DMS53 (cell line): ENCODE measurements at regions not wholly inside any gene's neighbourhood (a gene's known extent, or its start where the extent isn't known, plus 50 kb on each side); places are given as distances from the start of the nearest gene placed in this dataset.

Source experiments
- DNase-seq: peaks from one replicate; lab custom pipeline; 2025; lab: John Stamatoyannopoulos, UW

DNA sequence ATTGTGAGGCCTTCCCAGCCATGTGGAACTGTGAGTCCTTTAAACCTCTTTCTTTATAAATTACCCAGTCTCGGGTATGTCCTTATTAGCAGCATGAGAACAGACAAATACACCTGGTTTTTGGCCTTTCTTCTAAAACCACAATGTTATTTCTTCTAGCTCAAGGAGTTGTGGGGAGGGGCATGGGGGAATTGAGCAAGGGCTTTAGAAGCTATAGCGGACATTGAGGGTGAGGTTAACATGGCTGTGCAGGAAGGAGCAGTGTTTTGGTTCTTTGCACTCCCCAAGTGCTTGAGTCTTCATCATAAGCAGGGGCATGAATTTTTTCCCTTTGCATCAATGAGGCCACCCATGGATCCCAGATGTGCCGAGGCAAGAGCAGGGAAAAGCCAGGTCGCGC lies 86.8 kb downstream of the SPRING1 start:
- no peak for DNase-seq

- DNase-seq, result no peak
Measured at GRCh38 chr12:116650585-116651087, 87.2 kb downstream of the SPRING1 start.

- no peak for DNase-seq
Measured at GRCh38 chr12:116650062-116650461, 87.8 kb downstream of the SPRING1 start.

- no peak for DNase-seq
Measured at GRCh38 chr12:116647813-116648212, 88.6 kb downstream of the MAP1LC3B2 start.

DNA sequence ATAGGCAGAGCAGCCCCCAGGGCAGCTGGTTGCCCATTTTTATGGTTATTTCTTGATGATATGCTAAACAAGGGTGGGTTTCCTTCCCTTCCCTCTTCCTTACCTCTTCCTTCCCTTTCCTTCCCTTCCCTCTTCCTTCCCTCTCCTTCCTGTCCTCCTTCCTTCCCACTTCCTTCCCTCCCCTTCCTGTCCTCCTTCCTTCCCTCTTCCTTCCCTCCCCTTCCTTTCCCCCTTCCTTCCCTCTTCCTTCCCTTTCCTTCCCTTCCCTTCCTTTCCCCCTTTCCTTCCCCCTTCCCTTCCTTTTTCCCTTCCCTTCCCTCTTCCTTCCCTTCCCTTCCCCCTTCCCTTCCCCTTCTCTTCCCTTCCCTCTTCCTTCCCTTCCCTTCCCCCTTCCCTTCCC lies 87.7 kb downstream of the MAP1LC3B2 start:
- no peak for DNase-seq

- DNase-seq, result no peak
Measured at GRCh38 chr12:116644806-116645205, 85.6 kb downstream of the MAP1LC3B2 start.

GRCh38 chr12:116642683-116643082 lies 83.5 kb downstream of the MAP1LC3B2 start:
- peak; percentile 51 for DNase-seq

GRCh38 chr12:116642106-116642505 lies 82.9 kb downstream of the MAP1LC3B2 start:
- no peak for DNase-seq

DNA sequence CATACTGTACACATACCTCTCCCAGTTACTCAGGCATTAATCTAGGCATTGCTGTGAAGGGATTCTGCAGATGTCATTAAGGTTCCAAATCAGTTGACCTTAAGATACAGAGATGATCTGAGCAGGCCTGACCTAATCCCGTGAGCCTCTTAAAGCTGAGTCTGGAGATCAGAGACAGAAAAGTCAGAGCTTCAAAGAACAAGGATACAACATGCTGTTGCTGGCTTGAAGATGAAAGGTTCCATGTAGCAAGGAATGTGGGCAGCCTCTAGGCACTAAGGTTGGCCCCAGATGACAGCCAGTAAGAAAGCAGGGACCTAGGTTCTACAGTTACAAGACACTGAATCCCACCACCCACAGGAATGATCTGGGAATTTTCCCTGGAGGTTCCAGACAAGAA lies 81.1 kb downstream of the MAP1LC3B2 start:
- no peak for DNase-seq

GRCh38 chr12:116639765-116640164 lies 80.6 kb downstream of the MAP1LC3B2 start:
- DNase-seq, result no peak

DNA sequence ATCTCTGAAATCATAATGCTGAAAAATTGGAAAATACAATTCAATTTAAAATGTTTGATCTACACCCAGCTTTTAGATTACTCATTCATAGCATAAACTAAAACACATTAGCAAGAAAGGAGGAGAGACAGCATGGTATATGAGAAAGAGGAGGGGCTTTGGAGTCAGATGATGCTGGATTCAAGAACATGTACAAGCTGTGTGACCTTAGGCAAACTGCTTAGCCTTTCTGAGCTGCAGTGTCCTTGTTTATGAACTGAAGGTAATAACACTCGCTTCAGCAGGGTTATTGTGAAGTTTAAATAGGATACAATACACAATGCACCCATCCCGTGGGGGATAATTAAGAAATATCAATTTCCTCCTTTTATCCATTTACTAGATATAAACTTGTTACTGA lies 79.2 kb downstream of the MAP1LC3B2 start:
- no peak for DNase-seq

DNA sequence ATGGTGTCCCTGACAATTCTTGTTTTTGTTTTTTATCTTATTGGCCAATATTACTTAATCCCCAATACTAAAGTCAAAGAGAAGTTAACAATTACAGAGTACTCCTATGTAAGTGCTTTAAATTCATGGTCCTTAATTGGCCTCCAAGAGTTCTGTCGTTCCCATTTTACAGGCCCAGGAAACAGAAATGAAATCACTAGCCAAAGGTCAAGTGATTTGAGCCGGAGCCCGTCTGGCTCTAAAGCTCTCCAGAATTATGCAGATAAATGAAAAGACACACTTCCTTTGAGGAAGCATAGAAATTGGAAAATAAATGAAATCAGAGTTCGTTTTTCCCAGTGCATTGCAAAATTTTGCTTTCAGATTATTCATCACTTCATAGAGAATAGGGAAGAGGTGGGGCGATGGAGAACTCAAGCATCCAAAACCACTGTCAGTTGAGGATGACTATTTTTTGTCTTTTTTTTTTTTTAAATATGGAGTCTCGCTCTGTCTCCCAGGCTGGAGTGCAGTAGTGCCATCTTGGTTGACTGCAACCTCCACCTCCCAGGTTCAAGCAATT lies 78.5 kb downstream of the MAP1LC3B2 start:
- peak; percentile 82 for DNase-seq

DNA sequence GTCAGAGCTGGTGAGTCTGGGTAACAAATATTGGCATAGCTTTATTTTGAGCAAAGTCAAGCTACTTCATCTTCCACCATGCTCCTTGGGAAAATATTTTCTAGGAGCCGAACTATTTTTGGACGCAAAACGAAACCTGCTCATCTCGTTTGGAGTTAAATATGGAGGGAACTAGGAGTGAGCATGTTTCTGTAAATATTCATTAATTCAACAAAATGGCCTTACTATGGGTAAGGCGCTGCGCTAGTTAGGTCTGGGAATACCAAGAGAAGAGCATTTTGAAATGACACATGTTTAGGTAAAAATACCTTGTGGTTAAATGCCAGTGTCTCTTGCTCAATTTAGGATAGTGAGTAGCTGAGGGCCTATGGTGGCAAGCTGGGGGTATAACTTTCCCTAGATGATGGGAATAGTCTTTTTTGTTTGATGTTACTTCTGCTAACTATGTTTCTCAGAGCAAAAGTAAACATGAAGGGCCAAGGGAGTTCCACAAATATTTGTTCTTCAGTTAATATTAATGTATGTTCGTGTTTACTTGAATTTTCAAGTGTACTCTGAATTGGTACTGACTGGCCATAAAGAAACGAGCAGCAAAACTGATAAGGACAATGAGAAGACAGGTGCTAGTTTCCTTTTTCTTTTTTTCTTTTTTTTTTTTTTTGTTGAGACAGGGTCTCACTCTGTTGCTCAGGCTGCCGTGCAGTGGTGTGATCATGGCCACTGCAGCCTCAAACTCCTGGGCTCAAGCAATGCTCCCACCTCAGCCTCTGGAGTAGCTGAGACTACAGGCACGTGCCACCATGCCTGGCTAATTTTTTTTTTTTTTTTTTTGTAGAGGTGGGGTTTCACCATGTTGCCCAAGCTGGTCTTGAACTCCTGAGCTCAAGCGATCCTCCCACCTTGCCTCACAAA lies 77.7 kb downstream of the MAP1LC3B2 start:
- DNase-seq, result peak; percentile 90

DNA sequence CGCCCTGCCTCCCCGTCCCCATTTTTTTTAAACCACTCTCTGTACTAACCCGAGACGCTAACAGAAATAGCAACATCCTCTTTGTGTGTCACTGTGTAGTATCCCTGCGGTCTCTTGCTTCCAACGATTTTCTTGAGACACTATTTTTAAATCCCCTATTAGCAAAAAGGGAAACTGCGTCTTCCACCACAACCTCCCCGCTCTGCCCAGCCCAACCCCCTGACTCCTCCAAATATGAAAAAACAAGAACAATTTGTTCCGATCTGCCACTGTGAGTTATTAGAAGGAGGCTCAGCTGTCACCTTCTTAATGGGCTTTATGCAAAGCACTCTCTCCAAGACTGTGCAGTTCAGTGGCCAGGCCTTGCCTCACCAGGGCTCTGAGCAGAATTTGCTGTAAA lies 76.3 kb downstream of the MAP1LC3B2 start:
- DNase-seq, result no peak

- DNase-seq, result no peak
Measured at GRCh38 chr12:116633476-116633875, 74.3 kb downstream of the MAP1LC3B2 start.

- DNase-seq, result peak; percentile 26
Measured at GRCh38 chr12:116631619-116632018, 72.4 kb downstream of the MAP1LC3B2 start.

- no peak for DNase-seq
Measured at GRCh38 chr12:116630762-116631161, 71.6 kb downstream of the MAP1LC3B2 start.

- DNase-seq, result no peak
Measured at GRCh38 chr12:116629480-116629879, 70.3 kb downstream of the MAP1LC3B2 start.

GRCh38 chr12:116628989-116629388 lies 69.8 kb downstream of the MAP1LC3B2 start:
- no peak for DNase-seq

DNA sequence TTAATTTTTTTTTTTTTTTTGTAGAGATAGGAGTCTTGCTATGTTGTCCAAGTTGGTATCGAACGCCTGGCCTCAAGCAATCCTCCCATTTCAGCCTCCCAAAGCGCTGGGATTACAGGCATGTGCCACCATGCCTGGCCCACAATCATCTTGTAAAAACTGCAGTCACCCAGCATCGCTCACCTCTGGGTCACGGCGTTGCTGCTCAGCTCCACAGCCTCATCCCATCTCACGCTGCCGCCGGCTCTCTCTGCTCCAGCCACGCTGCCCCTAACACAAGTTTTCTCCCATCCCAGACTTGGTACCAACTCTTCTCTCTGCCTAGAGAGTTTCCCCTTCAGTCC lies 69.2 kb downstream of the MAP1LC3B2 start:
- DNase-seq, result no peak
